Effector CD8-positive, alpha-beta T cell (primary cell): ENCODE measurements at regions not wholly inside any gene's neighbourhood (a gene's known extent, or its start where the extent isn't known, plus 50 kb on each side); places are given as distances from the start of the nearest gene placed in this dataset.

Experiments
- DNase-seq: peaks from one replicate; lab custom pipeline; 2025; lab: John Stamatoyannopoulos, UW

DNA sequence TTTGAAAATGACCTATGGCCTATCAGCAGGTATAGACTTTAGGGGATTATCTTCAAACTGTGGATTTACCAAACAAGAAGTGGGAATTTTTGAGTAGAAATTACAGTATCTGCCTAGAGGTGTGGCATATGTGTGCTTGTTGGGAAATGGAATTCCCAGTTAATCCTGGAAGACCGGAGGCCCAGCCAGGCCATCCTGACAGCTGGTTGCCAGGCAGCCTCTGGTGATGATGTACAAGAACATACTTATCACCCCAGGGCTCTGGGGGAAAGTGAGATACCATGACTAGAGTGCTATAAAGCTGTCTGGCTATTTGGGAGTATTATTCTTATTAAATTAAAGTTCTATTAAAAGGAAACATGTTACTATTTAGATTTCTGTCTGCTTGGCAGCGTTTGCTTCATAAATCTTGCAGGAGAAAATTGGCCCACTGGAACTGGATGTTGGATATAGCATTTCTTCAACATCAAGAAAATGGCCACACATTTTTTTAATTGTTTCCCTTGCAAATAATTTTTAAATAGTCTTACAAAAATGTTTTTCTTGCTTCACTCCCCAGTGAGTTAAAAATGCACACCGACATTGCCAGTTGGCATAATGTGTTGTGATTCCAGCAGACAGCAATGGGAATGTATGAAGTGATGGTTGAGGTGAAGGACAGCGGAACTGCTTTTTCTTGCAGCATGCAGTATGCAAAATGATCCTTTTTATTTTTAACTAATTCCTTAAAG lies 187.8 kb downstream of the MYLK4 start:
- no peak for DNase-seq

DNA sequence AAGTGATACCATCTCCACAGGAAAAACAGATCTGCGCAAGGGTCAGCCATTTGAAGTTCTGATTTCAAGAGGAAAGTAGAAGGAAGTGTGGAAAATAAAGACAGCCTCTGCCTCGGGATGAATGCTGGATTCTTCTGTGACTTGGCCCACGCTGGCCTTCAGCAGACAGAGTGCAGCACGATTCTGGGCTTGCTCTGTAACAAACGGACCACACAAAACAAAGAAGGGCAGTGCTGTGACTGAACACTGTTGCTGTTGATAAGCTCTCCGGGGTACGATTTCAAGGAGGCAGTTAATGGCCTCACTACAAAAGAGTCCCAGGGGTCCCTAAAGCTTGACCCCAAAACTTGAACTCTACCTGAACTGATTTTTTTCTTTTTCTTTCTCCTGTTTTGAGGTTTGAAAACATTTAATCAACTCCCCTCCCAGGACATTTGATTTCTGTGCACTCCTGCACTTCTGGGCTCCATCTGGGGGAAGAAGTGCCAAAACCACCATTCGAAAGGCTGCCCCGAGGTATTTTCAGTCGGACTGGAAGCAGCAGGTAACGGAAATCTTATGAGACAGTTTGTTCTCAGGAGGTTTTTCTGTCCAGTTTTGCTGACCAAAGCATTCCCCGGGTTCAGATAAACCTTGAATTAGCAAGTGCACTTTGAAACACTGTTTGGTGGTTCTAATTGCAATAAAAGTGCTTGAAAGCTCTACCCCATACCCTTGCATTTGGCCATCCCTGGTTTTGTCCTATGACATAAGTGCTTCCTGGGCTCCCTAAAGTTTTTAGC lies 189.6 kb downstream of the MYLK4 start:
- DNase-seq, result no peak

DNA sequence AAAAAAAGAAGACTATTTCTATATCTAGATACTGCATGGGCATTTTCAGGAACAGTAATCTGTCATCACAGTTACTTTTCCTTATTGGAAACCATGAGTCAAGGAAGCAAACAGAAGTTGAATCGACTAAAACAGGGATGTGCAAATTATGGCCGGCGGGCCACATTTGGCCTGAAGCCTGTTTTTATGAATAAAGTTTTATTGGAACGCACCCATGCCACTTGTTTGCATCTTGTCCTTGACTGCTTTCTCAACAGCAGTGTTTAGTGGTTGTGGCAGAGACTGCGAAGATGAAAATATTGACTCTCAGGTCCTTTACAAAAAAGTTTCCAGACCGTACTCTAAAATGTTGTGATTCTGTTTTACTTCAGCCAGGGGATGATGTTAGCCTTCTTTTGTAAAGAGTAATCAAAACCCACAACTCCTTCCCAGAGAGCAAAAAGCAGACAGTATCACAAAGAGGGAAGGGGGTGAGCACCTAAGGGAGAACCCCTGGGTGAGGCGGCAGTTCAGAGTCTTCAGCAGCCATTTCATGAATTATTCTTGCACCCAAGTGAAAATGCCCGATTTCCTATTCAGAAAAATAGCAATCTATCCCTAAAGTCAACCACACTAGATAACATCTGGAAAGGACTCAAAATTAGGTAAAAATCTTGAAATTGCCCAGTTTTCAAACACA lies 190.4 kb downstream of the MYLK4 start:
- no peak for DNase-seq

DNA sequence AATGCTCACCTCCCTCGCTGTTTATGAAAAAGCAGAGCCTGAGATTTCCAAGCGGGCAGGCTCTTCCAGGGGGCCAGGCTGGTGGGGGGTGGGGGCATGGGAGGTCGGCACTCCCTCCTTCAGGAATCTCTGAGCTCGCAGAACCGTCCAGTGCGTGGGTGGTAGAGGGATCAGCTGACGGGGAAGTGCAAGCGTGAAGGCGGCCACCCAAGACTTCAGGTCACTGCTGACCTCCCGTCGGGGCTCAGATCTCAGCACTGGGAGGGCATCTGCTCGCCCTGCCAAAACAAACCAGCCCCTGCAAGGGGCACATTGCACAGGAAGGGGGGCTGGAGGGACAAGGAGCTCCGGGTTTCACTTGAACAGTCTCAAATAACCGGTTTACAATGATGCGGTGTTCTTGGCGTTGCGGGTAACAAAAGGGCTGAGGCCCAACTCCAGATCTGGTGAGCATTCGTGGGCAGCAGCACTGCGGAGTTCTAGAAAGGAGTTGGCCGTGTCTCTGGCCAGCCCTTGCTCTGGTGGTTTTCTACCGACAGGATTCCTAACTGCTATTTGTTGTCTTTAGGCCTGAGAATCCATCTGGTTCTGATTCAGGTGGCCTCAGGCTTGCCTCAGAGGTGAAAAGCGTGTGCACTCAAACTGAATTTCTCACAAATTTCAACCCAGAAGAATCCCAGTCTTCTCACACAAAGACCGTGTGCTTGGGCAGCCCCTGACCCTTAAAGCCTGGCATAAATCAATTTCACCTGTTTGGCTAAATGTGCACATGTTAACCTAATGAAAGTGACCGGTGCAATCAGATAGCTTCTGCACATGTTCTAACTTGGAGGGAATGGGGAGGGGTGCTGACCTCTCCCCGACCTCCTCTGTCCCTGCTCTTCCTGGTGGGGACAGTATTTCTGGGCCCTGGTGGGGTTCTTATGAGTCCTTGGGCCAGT lies 191.6 kb downstream of the MYLK4 start:
- no peak for DNase-seq

DNA sequence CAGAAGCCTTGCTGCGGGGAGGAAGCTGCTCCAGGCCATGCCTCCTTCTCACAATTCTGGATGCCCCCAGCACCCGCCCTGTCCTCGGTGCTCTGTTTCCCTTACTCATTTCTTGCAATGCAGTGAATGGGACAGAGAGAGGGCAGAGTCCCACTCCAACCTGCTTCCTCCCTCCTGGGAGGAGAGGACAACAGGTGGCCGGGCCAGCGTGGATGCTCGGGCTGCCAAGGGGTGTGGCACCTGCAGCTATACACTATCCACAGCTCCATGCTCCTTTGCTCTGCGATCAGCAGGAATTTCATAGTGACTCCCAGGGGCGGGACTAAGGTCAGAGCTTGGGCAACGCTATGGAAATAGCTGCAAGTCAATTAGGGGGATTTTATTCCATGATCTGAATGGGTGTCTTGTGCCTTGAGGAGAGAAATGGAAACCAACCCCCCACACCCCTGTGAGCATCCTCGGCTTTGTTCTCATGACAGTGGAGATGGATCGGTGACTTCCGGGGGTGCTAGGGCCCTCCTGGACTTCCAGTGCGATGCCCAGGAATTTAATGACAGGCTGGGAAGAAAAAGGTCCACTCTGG lies 192.5 kb downstream of the MYLK4 start:
- DNase-seq, result no peak

DNA sequence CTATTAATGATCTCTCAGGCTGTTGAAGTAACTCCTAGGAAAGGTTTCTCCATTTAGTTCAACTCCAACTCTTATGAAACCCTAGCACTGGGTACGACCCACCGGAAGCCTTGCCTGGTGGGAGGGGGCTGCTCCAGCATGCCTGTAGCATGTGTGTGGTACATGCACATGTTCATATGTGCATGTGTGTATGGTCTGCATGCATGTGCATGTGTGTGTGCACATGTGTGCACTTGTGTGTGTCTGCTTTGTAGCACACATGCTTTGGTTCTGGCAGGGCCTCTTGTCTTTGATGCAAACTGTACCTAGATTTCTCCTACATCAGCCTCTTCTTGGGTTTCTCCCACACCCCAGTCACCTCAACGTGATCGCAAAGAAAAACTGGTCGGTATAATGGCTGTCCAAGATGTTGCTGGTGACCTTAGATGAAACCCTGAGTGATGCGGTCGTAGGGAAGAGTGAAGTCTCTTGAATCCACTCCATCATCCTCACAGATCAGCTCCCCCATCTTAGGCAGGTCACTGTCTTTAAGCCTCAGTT lies 193.5 kb downstream of the MYLK4 start:
- no peak for DNase-seq

DNA sequence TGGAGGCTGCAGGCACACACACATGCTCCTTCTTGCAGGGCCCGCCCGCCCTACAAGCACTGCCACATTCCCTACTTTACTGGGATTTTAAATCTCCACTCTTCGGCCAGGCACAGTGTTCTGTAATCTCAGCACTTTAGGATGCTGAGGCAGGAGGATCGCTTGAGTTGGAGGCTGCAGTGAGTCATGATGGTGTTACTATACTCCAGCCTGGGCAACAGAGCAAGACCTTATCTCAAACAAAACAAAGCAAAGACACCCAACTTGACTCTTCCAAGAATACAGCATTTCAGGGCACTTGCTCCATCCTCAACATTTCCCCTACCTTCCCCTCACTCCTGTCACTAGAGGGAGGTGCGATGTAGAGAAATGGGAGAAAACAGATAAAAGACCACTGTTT lies 194.0 kb downstream of the MYLK4 start:
- no peak for DNase-seq

DNA sequence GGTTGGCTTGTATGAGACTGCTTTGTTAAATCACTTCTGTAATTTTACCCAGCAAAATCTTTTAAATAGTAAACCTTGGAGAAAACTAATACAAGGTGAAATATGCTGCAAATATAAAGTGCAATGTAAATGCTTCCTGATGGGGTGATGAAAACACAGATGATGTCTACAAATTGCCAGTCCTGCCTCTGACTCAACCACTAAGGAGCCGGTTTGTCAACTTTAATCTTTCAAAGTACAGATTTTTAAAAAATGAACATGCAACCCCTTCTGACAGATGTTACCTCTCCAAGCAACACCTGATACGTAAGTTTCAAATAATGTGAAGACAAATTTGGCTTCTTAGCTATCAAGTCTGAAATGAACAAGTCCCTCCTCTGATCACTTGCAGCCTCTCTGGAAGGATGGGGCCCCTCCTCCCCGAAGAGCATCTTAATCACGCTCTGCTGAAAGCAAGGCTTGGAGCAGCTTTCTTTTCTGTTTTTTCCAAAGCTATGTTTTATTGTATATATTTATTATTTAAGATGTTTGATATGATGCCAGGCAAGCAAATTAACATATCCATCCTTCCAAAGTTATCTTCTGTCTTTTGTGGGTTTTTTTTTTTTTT lies 196.0 kb downstream of the MYLK4 start:
- no peak for DNase-seq

DNA sequence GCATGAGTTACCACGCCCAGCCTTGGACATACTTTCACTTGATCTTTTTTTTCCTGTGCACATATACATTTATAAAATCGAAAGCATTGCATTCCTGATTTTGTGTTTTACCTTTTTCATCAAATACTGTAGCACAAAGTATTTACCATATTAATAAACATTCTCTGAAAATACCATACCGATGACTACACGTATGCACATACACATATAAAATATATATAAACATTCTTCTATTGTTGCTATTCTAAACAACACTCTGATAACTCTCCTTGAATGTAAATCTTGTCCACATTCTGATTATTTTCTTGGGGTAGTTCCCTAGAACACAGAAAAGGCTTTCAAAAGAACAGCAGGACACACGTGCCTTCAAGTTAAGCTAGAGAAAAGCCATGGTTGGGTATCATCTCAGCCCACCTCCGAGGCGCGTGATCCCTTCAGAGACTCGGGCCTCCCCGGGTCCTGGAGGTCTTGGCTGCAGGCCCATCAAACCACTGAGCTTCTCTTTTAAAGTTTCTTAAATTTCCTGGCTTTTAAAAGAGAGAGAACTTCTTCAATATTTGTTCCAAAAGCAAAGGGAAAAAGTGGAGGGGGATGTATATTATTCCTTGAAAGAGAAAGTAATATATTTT lies 198.1 kb downstream of the MYLK4 start:
- no peak for DNase-seq

DNA sequence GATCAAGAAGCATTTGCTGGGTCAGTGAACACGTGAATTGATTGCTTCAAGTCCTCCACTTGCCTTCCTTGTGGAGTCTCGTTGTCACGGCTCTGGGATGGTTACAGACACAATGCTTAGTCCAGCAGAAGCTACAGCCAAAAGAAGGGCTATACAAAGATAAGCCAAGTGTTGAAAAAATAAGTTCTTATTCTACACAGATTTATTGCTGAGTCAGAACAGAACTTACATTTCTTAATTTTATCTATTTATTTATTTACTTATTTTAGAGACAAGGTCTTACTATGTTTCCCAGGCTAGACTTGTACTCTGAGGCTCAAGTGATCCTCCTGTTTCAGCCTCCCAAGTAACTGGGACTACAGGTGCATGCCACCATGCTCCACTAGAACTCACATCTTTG lies 199.0 kb downstream of the MYLK4 start:
- no peak for DNase-seq

DNA sequence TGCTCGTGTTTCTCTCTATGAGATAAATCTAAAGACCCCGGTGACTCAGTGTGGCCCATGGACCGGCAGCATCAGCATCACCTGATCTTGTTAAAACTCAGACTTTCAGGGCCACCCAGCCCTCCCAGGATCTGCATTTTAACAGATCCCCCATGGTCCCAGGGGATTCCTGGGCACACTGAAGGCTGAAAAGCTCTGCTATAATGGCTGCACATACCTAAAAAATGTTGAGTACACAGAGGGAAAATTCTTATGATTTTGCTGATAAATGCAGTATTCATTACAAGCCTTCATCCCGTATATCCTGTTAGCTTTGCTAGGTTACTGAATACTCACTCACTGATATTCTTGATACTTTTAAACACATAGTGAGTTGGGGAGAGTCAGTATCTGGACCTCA lies 200.5 kb downstream of the MYLK4 start:
- no peak for DNase-seq

DNA sequence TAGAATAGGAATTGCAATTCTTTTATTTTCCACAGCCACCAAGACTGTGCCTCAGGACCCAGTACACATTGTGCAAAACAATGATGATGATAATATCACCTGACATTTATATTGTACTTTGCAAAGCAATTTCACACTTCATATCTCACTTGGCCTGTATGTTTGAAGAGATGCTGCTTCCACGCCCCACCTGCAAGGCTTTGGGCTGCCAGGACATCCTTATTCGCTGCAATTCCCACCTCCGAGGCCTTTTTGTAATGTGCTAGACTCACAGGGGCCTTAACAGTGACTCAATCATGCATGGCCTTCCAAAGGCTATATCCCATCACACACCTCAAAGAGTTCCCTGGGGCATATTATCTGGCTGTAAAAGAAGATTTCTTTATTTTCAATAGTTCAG lies 200.9 kb downstream of the MYLK4 start:
- DNase-seq, result no peak

DNA sequence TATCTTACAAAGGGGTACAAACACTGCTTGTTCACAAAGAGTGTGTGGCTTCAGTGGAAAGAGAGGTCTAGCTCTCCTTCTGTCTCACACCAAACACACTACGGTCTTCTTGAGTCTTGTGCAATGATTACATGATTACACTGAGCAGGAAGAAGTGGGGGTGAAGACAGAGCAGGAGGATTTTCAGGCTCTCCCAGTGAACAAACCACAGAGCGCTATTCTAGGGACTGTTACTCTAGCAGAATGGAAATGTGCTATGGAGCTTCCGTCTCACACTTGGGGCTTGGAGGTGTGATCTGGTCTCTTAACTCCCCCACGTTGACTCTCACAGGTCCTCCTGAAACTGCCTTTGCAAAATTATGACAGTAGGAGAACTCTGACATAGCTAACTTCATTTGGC lies 203.4 kb downstream of the MYLK4 start:
- no peak for DNase-seq

DNA sequence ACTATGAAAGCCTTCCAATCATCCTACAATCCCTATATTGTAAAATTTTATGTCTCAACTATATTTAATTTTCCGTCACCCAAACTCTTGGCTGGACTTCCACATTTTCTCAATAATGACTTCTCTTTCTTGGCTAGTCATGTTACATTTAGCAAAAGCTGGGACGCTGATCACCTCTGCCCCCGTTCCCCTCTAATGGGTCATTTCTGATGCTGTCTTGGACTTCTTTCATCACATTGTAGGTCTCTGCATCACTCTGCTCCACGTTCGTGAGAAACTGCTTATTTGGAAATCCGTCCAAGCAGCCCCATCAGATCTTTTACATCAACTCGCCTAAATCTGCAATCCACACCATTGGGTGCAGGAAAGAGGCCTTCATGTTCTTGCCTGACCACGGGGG lies 203.8 kb downstream of the MYLK4 start:
- DNase-seq, result no peak

DNA sequence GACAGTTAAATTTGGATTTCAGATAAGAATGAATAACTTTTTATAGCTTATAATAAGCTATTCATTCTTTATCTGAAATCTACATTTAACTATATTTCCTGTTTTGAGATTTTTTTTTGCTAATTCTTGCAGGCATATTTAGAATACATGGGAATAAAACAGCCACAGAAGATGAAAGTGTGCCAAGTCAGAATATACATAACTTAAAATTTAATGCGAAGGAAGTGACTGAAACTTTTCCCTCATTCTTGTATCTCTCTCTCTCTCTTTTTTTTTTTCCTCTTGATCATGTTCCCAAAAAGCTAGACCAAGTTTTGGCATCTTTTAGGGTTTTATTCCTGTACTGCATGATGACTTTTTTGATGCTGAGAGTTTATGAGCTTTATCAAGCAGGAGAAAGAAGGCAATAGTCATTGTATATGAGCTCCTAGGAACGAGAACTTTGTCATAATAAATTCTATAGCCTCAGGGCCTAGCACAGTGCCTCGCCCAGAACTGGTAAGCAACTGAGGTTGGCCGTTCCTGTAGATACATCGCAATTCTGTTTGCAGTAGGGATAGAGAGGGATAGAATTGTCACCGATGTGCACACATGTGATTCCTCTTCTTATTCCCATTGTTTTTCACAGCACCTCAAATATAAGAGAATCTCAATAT lies 205.2 kb downstream of the MYLK4 start:
- DNase-seq, result no peak

DNA sequence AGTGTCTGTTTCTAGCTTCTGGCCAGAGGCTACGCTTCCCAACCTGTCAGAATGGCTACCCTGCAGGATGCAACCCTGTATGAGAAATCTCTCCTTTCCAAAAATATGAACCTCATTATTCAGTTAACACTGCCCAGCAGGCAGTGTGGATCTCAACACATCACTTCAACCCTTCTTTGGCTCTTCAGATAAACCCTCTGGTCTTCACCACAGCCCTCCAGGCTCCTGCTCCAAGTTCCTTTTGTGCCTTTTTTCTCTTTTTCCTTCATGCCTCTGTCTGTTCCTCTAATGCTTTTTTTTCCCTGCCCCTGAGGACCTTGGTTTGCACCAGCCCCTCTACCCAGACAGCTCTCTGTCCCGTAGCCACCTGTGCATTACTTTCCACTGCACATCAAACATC lies 207.4 kb downstream of the MYLK4 start:
- DNase-seq, result no peak

DNA sequence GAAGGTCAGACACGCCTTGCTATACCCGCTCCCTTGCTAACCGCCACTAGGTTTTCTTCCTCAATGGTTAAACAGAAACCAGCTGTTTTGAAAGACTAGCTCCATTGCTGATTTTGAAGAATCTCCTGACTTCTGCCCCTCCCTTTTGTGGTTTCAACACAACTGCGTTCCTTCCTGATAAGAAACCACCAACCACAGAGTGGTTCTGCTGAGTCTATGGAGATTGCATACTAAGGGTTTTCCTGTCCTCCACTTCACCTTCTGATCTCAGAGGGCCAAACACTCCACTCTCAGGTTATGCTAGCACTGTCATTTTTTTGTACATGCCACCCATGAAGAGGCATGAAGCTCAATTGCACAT lies 207.9 kb downstream of the MYLK4 start:
- DNase-seq, result no peak

DNA sequence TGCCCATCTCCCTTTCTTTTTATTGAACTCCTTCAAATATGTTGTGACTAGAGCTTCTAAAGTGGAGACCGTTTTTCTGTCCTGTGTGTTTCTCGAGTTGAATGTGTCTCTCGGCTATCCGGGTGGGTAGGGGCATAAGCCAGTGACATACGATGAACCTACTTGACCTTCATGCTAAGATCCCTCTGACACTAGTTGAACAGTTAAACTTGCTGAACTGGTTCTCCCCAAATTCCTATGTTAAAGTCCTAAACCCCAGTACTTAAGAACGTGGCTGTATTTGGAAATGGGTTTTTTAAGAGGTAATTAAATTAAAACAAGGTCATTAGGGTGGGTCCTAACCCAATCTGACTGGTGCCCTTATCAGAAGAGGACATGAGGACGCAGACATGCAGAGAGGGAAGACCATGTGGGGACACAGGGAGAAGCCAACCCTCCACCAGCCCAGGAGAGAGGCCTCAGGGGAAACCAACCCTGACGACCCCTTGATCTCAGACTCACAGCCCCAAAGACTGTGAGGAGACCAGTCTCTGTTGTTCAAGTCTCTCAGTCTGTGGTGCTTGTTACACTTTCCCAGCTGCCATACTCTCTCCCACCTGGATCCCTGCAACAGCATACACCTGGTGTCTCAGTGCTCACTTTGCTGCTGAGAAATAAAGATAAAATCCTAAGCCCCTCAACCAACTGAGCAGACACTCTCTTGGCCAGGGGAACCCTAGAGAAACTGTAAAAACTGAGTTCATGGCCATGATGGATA lies 208.4 kb downstream of the MYLK4 start:
- DNase-seq, result no peak

DNA sequence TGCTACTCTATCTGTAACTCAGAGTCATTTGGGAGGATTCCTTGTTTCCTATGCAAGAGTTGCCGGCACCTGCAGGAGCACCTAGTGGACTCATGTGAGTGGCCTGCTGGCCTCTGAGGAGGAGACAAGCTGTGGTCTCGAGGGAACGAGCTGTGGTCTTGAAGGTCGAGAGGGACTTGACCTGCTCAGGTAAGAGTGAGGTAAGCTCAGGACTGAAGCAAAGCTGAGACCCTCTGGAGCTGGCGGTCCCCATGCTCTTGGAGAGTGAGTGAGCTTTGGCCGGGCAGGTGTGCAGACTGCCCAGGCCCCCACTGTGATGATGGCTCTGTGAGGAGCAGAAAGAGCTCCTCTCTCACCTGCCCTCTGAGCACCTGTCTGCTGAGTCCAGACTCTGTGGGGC lies 214.3 kb downstream of the MYLK4 start:
- DNase-seq, result no peak
